Astrocyte of the cerebellum (primary cell): ENCODE measurements at regions not wholly inside any gene's neighbourhood (a gene's known extent, or its start where the extent isn't known, plus 50 kb on each side); places are given as distances from the start of the nearest gene placed in this dataset.

Experiments
- DNase-seq: peaks from one replicate; pipeline ENCODE4 v3.0.0-alpha.2; 2011; ENCODE audit warnings: low read depth
- H3K4me3 ChIP-seq: 2 replicates; pipeline ENCODE4 v1.5.1; 2011; ENCODE audit warnings: mild to moderate bottlenecking, low read depth, low read length, moderate library complexity
- in situ Hi-C: cut with HindIII; loops from 2 replicates; pipeline ENCODE4 v1.10.0; 2017; ENCODE audit warnings: low sequenced_read_pairs
- TF ChIP-seq, protein P1 (sequence below): IDR thresholded peaks from 2 replicates; pipeline ENCODE4 v1.5.1; 2012; ENCODE audit warnings: low read length, low read depth, moderate library complexity, mild to moderate bottlenecking; ENCODE audit errors: missing control alignments

DNA sequence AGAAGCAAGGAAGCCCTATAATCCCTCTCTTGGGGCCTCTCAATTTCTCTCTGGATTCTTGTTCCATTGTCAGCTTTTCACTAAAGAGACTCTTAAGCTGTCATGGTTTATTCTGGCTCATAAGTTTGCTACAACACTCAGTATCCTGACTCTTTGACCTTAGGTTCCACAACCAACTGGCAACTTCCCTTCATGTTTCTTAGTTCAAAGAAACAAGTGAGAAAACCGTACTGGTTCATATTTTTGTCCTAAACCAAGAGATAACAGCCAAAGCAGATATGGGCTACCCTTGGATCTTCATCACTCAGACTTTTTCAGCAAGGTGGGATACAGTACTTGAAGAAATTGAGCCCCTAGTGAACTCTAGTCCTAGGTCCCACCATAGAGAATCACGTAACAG, 109.9 kb upstream of the CRIM1 start:
- H3K4me3 ChIP-seq: no peak overlapping the region
- DNase-seq: no peak
- in situ Hi-C loops: no loop called here
- TF ChIP-seq, protein P1, sequence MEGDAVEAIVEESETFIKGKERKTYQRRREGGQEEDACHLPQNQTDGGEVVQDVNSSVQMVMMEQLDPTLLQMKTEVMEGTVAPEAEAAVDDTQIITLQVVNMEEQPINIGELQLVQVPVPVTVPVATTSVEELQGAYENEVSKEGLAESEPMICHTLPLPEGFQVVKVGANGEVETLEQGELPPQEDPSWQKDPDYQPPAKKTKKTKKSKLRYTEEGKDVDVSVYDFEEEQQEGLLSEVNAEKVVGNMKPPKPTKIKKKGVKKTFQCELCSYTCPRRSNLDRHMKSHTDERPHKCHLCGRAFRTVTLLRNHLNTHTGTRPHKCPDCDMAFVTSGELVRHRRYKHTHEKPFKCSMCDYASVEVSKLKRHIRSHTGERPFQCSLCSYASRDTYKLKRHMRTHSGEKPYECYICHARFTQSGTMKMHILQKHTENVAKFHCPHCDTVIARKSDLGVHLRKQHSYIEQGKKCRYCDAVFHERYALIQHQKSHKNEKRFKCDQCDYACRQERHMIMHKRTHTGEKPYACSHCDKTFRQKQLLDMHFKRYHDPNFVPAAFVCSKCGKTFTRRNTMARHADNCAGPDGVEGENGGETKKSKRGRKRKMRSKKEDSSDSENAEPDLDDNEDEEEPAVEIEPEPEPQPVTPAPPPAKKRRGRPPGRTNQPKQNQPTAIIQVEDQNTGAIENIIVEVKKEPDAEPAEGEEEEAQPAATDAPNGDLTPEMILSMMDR: no peak

DNA sequence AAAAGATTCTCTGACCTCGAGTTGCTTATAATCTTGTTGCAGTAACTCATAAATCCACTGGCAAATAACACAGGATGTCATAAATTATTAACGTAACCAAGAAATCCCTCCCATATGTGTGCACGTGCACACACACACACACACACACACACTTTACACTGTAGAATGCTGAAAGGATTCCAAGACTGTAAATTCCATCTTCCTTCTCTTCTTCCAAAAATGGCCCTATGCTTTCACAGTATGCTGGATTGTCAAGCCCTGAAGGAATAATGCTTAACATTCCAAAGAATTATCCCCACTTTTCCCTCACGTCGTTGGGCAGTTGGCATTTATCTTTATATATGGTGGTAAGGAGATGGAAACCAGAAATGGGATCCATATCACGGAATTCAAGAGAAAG, 117.5 kb upstream of the CRIM1 start:
- DNase-seq: no peak
- in situ Hi-C loops: no loop called here
- no peak overlapping the region for H3K4me3 ChIP-seq
- TF ChIP-seq, protein P1: no peak

DNA sequence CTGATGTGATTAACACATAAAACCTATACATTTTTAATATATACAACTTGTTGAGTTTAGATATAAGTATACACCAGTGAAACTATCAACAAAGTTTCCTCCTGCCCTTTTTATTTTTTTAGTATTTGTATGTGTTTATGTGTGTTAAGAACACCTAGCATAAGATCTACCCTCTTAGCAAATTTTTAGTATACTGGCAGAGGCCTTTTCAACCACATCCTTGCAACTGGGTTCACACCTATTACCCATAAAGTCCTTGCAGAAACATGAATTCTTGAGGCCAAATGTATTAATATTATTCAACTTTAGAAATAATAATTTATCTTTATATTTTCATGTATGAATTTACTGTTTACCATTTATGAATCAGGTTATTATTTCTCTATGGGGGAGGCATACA, 119.7 kb upstream of the CRIM1 start:
- H3K4me3 ChIP-seq: no peak overlapping the region
- no peak for DNase-seq
- in situ Hi-C loops: no loop called here
- TF ChIP-seq, protein P1: no peak

DNA sequence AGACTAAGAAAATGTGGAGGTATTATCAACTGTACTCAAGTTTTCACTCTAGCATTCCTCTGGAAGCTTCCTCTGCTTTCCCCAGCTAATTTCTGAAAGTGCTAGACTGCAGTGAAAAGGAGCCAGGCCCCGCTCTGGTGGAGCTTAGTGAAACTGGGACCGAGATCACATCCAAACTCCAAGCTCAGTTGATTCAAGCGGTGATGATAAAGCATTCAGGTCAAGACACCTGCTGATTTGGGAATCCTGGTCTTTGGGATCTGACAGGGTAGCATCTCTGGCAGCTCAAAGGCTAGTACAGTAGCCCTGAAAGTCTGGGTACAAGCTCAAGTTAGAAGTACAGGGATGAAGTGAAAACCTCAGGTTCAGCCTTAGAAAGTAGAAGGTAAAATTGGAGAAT, 120.2 kb upstream of the CRIM1 start:
- no peak overlapping the region for H3K4me3 ChIP-seq
- in situ Hi-C loops: no loop called here
- no peak for DNase-seq
- TF ChIP-seq, protein P1: no peak

DNA sequence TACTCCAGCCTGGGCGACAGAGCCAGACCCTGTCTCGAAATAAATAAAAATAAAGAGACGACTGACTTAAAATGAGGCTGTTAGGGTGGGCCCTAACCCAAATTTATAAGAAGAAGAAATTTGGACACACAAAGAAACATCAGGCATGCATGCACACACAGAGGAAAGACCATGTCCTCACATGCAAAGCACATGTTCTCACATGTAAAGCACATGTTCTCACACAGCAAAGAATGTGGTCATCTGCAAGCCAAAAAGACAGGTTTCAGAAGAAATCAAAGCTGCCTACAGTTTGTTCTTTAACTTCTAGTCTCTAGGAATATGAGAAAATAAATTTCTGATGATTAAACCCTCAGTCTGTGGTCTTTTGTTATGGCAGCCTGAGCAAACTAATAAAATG, 132.3 kb upstream of the CRIM1 start:
- in situ Hi-C loops: no loop called here

DNA sequence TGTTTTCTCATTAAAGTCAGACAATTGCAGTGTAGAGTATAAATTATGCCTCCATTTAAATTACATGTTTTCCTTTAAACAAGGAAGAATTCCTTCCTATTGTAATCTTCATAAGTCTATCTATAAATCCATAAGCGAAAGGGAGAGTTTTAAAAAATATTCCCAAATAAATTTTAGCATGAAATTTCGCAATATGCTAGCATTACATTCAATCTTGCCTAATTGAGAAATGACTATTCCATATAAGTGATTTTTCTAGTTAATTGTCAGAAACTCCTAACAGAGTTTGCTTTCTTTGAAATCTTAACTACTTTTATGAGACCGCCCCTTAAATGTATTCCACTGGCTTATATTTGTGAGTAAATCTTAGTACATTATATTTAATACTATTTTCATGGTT, 133.1 kb upstream of the CRIM1 start:
- in situ Hi-C loops: no loop called here
- H3K4me3 ChIP-seq: no peak overlapping the region
- TF ChIP-seq, protein P1: no peak
- DNase-seq: no peak

More for the DNA sequence above, 132.3 kb upstream of the CRIM1 start:
- no peak overlapping the region for H3K4me3 ChIP-seq
- no peak for DNase-seq
- TF ChIP-seq, protein P1: no peak

DNA sequence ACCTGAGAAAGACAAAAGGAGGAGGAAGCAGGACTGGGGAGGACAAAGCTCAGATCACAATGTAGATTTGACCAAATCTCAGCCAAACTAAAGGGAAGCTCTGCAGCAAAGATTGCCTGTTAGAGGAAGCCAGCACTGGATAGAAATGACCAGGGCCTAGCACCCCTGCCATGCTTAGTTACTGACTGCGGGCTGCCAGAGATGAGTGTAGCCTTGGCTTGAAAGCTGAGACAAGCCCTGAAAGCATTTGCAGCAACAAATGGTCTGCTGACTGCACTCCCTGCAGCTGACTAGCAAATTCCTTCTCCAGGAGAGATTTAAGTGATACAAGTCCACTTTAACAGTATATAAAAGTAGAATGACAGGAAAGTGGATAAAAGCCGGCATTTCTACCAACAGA, 140.9 kb upstream of the CRIM1 start:
- no peak overlapping the region for H3K4me3 ChIP-seq
- no peak for DNase-seq
- in situ Hi-C loops: no loop called here
- TF ChIP-seq, protein P1: no peak
